Endothelial cell of umbilical vein (primary cell): ENCODE measurements at regions not wholly inside any gene's neighbourhood (a gene's known extent, or its start where the extent isn't known, plus 50 kb on each side); places are given as distances from the start of the nearest gene placed in this dataset.

Source experiments
- BruUV-seq: library from RNA; stranded (reverse); fragments of 400-500 nt; replicated peaks from 2 replicates; lab custom pipeline; 2021; lab: Mats Ljungman, UMichigan
- CTCF ChIA-PET: fragments of 300-600, 350-600 bp; sonication (Branson Sonifier 250); formaldehyde crosslinking; loops from one replicate; lab custom pipeline; 2021; ENCODE audit warnings: antibody characterized with exemption, inconsistent platforms; lab: Charles Lee
- POLR2A ChIA-PET: fragments of 300-600, 350-600 bp; sonication (Branson Sonifier 250); formaldehyde crosslinking; loops from one replicate; lab custom pipeline; 2021; ENCODE audit warnings: antibody characterized with exemption, inconsistent platforms; lab: Charles Lee
- DNase-seq: peaks from one replicate; pipeline ENCODE4 v3.0.0-alpha.2; 2011; ENCODE audit warnings: low read depth, low spot score
- FAIRE-seq: peaks from 2 replicates; lab custom pipeline; 2011; peaks lifted over from hg19 to GRCh38; lab: Jason Lieb, UNC
- H2AFZ ChIP-seq: 2 replicates; pipeline ENCODE4 v1.6.0; 2012; ENCODE audit warnings: low read depth, low read length, control low read depth, inconsistent platforms
- H3K27ac ChIP-seq: 2 replicates; pipeline ENCODE4 v1.5.1; 2011; ENCODE audit warnings: low read depth, mild to moderate bottlenecking, control low read depth, low read length, moderate library complexity; ENCODE audit not compliant: insufficient read depth
- H3K27me3 ChIP-seq, 2 experiments: 2 replicates each; pipeline versions ENCODE4 v1.6.0 to v1.6.1; 2011; ENCODE audit warnings: low read length in 2 of 2, mixed read lengths in 1 of 2; ENCODE audit not compliant: control insufficient read depth in 2 of 2, insufficient read depth in 2 of 2
- H3K36me3 ChIP-seq, 2 experiments: 2 replicates in 1 of 2; 3 replicates in 1 of 2; pipeline ENCODE4 v1.5.1; 2011; ENCODE audit warnings: low read length in 2 of 2, mild to moderate bottlenecking in 1 of 2, moderate library complexity in 1 of 2; ENCODE audit not compliant: control insufficient read depth in 2 of 2, insufficient read depth in 2 of 2; ENCODE audit errors: extremely low read depth in 1 of 2
- H3K4me1 ChIP-seq: 3 replicates; pipeline ENCODE4 v1.5.1; 2011; ENCODE audit warnings: mild to moderate bottlenecking, low read length; ENCODE audit not compliant: control insufficient read depth, insufficient read depth; ENCODE audit errors: extremely low read depth
- H3K4me2 ChIP-seq: 2 replicates; pipeline ENCODE4 v1.6.1; 2011; ENCODE audit warnings: low read length, control low read depth, mixed read lengths; ENCODE audit not compliant: insufficient read depth
- H3K4me3 ChIP-seq, 3 experiments: fragments of 200-600 bp in 1 of 3; sonication (generic), shearing (Covaris generic) in 1 of 3; replicated peaks in 1 of 3; 2 replicates each; pipeline ENCODE4 v1.5.1; 2011 to 2016; ENCODE audit warnings: control low read depth in 3 of 3, low read length in 3 of 3, mild to moderate bottlenecking in 2 of 3, inconsistent platforms in 1 of 3, low read depth in 1 of 3, moderate library complexity in 1 of 3; ENCODE audit not compliant: insufficient read depth in 1 of 3
- H3K79me2 ChIP-seq: 2 replicates; pipeline ENCODE4 v1.6.0; 2012; ENCODE audit warnings: low read length, inconsistent platforms; ENCODE audit not compliant: control insufficient read depth, insufficient read depth
- H3K9ac ChIP-seq: replicated peaks from 2 replicates; pipeline ENCODE3; 2011; ENCODE audit warnings: low read length, control low read depth; ENCODE audit not compliant: insufficient read depth; ENCODE audit errors: extremely low read depth
- H3K9me1 ChIP-seq: replicated peaks from 3 replicates; pipeline ENCODE4 v1.6.0; 2011; ENCODE audit warnings: mild to moderate bottlenecking, low read length; ENCODE audit not compliant: control insufficient read depth, insufficient read depth; ENCODE audit errors: extremely low read depth
- H3K9me3 ChIP-seq: replicated peaks from 2 replicates; pipeline ENCODE4 v1.5.1; 2012; ENCODE audit warnings: low read length, inconsistent platforms; ENCODE audit not compliant: control insufficient read depth, insufficient read depth
- H4K20me1 ChIP-seq: replicated peaks from 2 replicates; pipeline ENCODE3; 2011; ENCODE audit warnings: mild to moderate bottlenecking, low read length; ENCODE audit not compliant: control insufficient read depth, insufficient read depth; ENCODE audit errors: extremely low read depth
- EZH2 ChIP-seq: IDR thresholded peaks from 2 replicates; pipeline ENCODE4 v1.6.1; 2012; ENCODE audit warnings: borderline replicate concordance, low read depth, mild to moderate bottlenecking, moderate library complexity, low read length, inconsistent platforms; ENCODE audit not compliant: severe bottlenecking
- FOS ChIP-seq: IDR thresholded peaks from 2 replicates; pipeline ENCODE4 v1.6.1; 2011; ENCODE audit warnings: mild to moderate bottlenecking, low read length, moderate library complexity, borderline replicate concordance; ENCODE audit not compliant: insufficient read depth
- GATA2 ChIP-seq: IDR thresholded peaks from 2 replicates; pipeline ENCODE4 v1.7.0; 2011; ENCODE audit warnings: low read depth, mild to moderate bottlenecking, moderate library complexity, mixed read lengths, low read length; ENCODE audit not compliant: insufficient read length, insufficient read depth
- JUN ChIP-seq: IDR thresholded peaks from 2 replicates; pipeline ENCODE4 v1.6.1; 2011; ENCODE audit warnings: borderline replicate concordance, low read depth; ENCODE audit not compliant: insufficient read length, insufficient read depth
- MYC ChIP-seq: IDR thresholded peaks from one replicate; pipeline ENCODE4 v1.6.1; 2011; ENCODE audit warnings: mild to moderate bottlenecking, low read depth, low read length
- POLR2A ChIP-seq: IDR thresholded peaks from 2 replicates; pipeline ENCODE4 v1.6.1; 2012; ENCODE audit warnings: low read depth, mild to moderate bottlenecking, control low read depth, low read length
- POLR2AphosphoS5 ChIP-seq: IDR thresholded peaks from 2 replicates; pipeline ENCODE4 v1.6.1; 2012; ENCODE audit warnings: low read depth, mild to moderate bottlenecking, control low read depth, low read length, moderate library complexity; ENCODE audit not compliant: insufficient read depth
- dilution Hi-C: fragments of 300-500 bp; cut with MboI; formaldehyde crosslinking; loops from one replicate; pipeline ENCODE4 v1.15.0; 2019; ENCODE audit warnings: low sequenced_read_pairs; ENCODE audit not compliant: extremely low pct_ligation_motif_present
- intact Hi-C: fragments of 100-400 bp; cut with micrococcal nuclease; formaldehyde crosslinking; loops from one replicate; pipeline ENCODE4 v1.10.0; 2022
- TF ChIP-seq, protein P1 (sequence below): IDR thresholded peaks from 2 replicates; pipeline ENCODE4 v1.6.1; 2011; ENCODE audit not compliant: insufficient read depth, insufficient read length
- TF ChIP-seq, protein P2 (sequence below), 2 donors: IDR thresholded peaks; 1 replicate in 1 of 2; 2 replicates in 1 of 2; pipeline ENCODE4 v1.5.1; 2011; ENCODE audit warnings: low read length in 2 of 2, mild to moderate bottlenecking in 2 of 2, moderate library complexity in 2 of 2, control low read depth in 1 of 2, inconsistent platforms in 1 of 2, low read depth in 1 of 2; ENCODE audit not compliant: insufficient read depth in 1 of 2; ENCODE audit errors: extremely low read depth in 1 of 2

DNA sequence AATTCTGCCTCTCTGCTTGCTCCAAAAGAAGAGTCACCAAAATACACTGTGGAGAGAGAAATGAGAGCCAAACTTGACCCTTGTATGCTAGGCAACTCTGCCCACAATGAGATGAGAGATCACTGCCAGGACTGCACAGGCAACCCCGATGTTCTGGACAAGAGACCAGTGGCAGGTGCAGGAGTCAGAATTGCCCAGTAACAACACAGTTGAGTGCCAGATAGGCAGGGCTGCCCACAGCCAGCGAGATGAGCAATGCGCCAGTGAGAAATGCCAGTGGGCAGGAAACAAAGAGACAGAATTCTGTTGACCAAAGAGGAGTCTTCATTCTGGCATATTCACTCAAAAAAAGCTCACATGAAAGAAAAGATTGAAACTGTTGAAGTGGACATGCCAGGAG, 570.7 kb downstream of the CAAP1 start:
- Histone ChIP-seq H3K4me2 (no peak overlapping the region), H3K27me3 (no peaks in the 10 kb centered on the region), H4K20me1 (no peaks in the 10 kb centered on the region), H3K4me3 (no peak overlapping the region), H3K27ac (no peak overlapping the region), H3K9ac (no peak overlapping the region), H3K9me3 (no peaks in the 10 kb centered on the region), H3K4me1 (peaks cover 4% of the 10 kb centered on the region), H2AFZ (no peak overlapping the region), H3K79me2 (no peaks in the 10 kb centered on the region), H3K9me1 (no peaks in the 10 kb centered on the region), H3K36me3 (no peaks in the 10 kb centered on the region)
- FAIRE-seq (no peak), DNase-seq (no peak)
- TF ChIP-seq MYC (no peak), FOS (no peak), GATA2 (no peak), POLR2AphosphoS5 (no peak), JUN (no peak), POLR2A (no peak), EZH2 (no peak)
- TF ChIP-seq, protein P1, sequence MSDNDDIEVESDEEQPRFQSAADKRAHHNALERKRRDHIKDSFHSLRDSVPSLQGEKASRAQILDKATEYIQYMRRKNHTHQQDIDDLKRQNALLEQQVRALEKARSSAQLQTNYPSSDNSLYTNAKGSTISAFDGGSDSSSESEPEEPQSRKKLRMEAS: no peak
- TF ChIP-seq, protein P2, sequence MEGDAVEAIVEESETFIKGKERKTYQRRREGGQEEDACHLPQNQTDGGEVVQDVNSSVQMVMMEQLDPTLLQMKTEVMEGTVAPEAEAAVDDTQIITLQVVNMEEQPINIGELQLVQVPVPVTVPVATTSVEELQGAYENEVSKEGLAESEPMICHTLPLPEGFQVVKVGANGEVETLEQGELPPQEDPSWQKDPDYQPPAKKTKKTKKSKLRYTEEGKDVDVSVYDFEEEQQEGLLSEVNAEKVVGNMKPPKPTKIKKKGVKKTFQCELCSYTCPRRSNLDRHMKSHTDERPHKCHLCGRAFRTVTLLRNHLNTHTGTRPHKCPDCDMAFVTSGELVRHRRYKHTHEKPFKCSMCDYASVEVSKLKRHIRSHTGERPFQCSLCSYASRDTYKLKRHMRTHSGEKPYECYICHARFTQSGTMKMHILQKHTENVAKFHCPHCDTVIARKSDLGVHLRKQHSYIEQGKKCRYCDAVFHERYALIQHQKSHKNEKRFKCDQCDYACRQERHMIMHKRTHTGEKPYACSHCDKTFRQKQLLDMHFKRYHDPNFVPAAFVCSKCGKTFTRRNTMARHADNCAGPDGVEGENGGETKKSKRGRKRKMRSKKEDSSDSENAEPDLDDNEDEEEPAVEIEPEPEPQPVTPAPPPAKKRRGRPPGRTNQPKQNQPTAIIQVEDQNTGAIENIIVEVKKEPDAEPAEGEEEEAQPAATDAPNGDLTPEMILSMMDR (IDR thresholded peaks at IDR 0.05; ENCODE audit: extremely low read depth in 1 of 2, insufficient read depth in 1 of 2, low read depth in 1 of 2, low read length in 2 of 2): no peak
- intact Hi-C loops (loop anchor here (10.0 kb wide), 1 partner anchor 647 kb away; the partner anchor contains the start of gene TUSC1), dilution Hi-C loops (no loop called here)
- no TSS peak for BruUV-seq
- ChIA-PET POLR2A (no interaction called here), CTCF (no interaction called here)
